WTC11 (cell line): ENCODE measurements at regions not wholly inside any gene's neighbourhood (a gene's known extent, or its start where the extent isn't known, plus 50 kb on each side); places are given as distances from the start of the nearest gene placed in this dataset.

Experiments used
- ATAC-seq: fragments of 200-7000 bp; cut with Tn5 transposase; 2 replicates; pipeline ENCODE4 v1.10.0; 2021; ENCODE audit warnings: mild to moderate bottlenecking, moderate library complexity
- CTCF ChIA-PET: fragments of 300-600 bp; sonication (Branson Sonifier 250); formaldehyde crosslinking; loops from one replicate; lab custom pipeline; 2021; ENCODE audit warnings: antibody characterized with exemption; lab: Charles Lee
- POLR2A ChIA-PET: fragments of 350-600 bp; sonication (Branson Sonifier 250); formaldehyde crosslinking; loops from one replicate; lab custom pipeline; 2021; ENCODE audit warnings: antibody characterized with exemption; lab: Charles Lee
- DNase-seq: peaks from one replicate; pipeline ENCODE4 v3.0.0; 2021; ENCODE audit warnings: low spot score
- H3K27ac Mint-ChIP-seq: 2 replicates; pipeline ENCODE4 v1.8.0; 2021; ENCODE audit warnings: mixed read lengths
- H3K27me3 Mint-ChIP-seq: 2 replicates; pipeline ENCODE4 v1.8.0; 2021; ENCODE audit warnings: low read depth, mild to moderate bottlenecking, moderate library complexity, mixed read lengths
- H3K36me3 Mint-ChIP-seq: 2 replicates; pipeline ENCODE4 v1.8.0; 2021; ENCODE audit warnings: mixed read lengths
- H3K4me1 Mint-ChIP-seq: 2 replicates; pipeline ENCODE4 v1.8.0; 2022; ENCODE audit warnings: mixed read lengths
- H3K4me3 Mint-ChIP-seq: 2 replicates; pipeline ENCODE4 v1.8.0; 2021; ENCODE audit warnings: mild to moderate bottlenecking, moderate library complexity, mixed read lengths
- H3K9me3 Mint-ChIP-seq: 2 replicates; pipeline ENCODE4 v1.8.0; 2021; ENCODE audit warnings: mixed read lengths
- AFF4 ChIP-seq: sonication (generic); formaldehyde crosslinking; IDR thresholded peaks from 2 replicates; pipeline ENCODE4 v1.8.1; 2023; ENCODE audit warnings: mild to moderate bottlenecking, missing genetic modification reagents, borderline replicate concordance
- ARID4B ChIP-seq: sonication (generic); formaldehyde crosslinking; IDR thresholded peaks from 2 replicates; pipeline ENCODE4 v1.8.0; 2023; ENCODE audit warnings: missing genetic modification reagents, mild to moderate bottlenecking, borderline replicate concordance
- ATF6 ChIP-seq: sonication (generic); formaldehyde crosslinking; IDR thresholded peaks from 2 replicates; pipeline ENCODE4 v1.8.1; 2023; ENCODE audit warnings: mild to moderate bottlenecking, missing genetic modification reagents
- CDX4 ChIP-seq: fragments of 250-450 bp; sonication (Bioruptor Pico); IDR thresholded peaks from 2 replicates; pipeline ENCODE4 v1.9.0; 2021; ENCODE audit warnings: moderate library complexity, mild to moderate bottlenecking, inconsistent platforms, borderline replicate concordance
- ETV6 ChIP-seq: sonication (generic); formaldehyde crosslinking; IDR thresholded peaks from 2 replicates; pipeline ENCODE4 v1.8.1; 2022; ENCODE audit warnings: mild to moderate bottlenecking, missing genetic modification reagents
- FOXP4 ChIP-seq: sonication (generic); formaldehyde crosslinking; IDR thresholded peaks from 2 replicates; pipeline ENCODE4 v1.8.0; 2022; ENCODE audit warnings: mild to moderate bottlenecking, missing genetic modification reagents
- MYBL2 ChIP-seq: sonication (generic); formaldehyde crosslinking; IDR thresholded peaks from 2 replicates; pipeline ENCODE4 v1.8.1; 2023; ENCODE audit warnings: mild to moderate bottlenecking, moderate library complexity, missing genetic modification reagents
- NFE2L1 ChIP-seq: sonication (generic); formaldehyde crosslinking; IDR thresholded peaks from 2 replicates; pipeline ENCODE4 v1.8.1; 2023; ENCODE audit warnings: missing genetic modification reagents
- NR3C1 ChIP-seq: sonication (generic); formaldehyde crosslinking; conservative IDR thresholded peaks from 2 replicates; pipeline ENCODE4 v1.8.1; 2023; ENCODE audit warnings: low read depth, mild to moderate bottlenecking, missing genetic modification reagents
- STAT6 ChIP-seq: sonication (generic); formaldehyde crosslinking; conservative IDR thresholded peaks from 2 replicates; pipeline ENCODE4 v1.8.1; 2023; ENCODE audit warnings: mild to moderate bottlenecking, low read depth, missing genetic modification reagents, moderate library complexity
- USF2 ChIP-seq: sonication (generic); formaldehyde crosslinking; IDR thresholded peaks from 2 replicates; pipeline ENCODE4 v1.8.1; 2023; ENCODE audit warnings: mild to moderate bottlenecking, missing genetic modification reagents, moderate library complexity
- ZNF232 ChIP-seq: sonication (generic); formaldehyde crosslinking; IDR thresholded peaks from 2 replicates; pipeline ENCODE4 v1.8.0; 2022; ENCODE audit warnings: mild to moderate bottlenecking, missing genetic modification reagents
- ZNF263 ChIP-seq: sonication (generic); formaldehyde crosslinking; IDR thresholded peaks from 2 replicates; pipeline ENCODE4 v1.8.1; 2022; ENCODE audit warnings: low read depth, mild to moderate bottlenecking, moderate library complexity, missing genetic modification reagents
- ZNF317 ChIP-seq: sonication (generic); formaldehyde crosslinking; IDR thresholded peaks from 2 replicates; pipeline ENCODE4 v1.8.1; 2023; ENCODE audit warnings: low read depth, mild to moderate bottlenecking, moderate library complexity, missing genetic modification reagents, borderline replicate concordance
- ZNF671 ChIP-seq: fragments of 250-450 bp; sonication (Bioruptor Pico); IDR thresholded peaks from 2 replicates; pipeline ENCODE4 v1.8.0; 2021; ENCODE audit warnings: mild to moderate bottlenecking

- no peak for TF ChIP-seq MYBL2
- no peak for TF ChIP-seq ZNF671
- TF ChIP-seq ZNF232 (CRISPR knock-in tag) = no peak
- no peak for TF ChIP-seq ZNF263 (CRISPR knock-in tag)
- no peak for TF ChIP-seq NR3C1 (CRISPR knock-in tag)
- TF ChIP-seq STAT6 (CRISPR knock-in tag) = no peak
- TF ChIP-seq USF2 (CRISPR knock-in tag) = no peak
- TF ChIP-seq ETV6 (CRISPR knock-in tag) = no peak
- no peak for TF ChIP-seq ATF6
- no peak for TF ChIP-seq NFE2L1
- no peak for TF ChIP-seq FOXP4 (CRISPR knock-in tag)
- no peak for TF ChIP-seq ARID4B
- no peak for TF ChIP-seq ZNF317 (CRISPR knock-in tag)
- TF ChIP-seq AFF4 (CRISPR knock-in tag) = no peak
- TF ChIP-seq CDX4 (CRISPR knock-in tag) = no peak
- Mint-ChIP-seq H3K27me3 (no peaks in the 10 kb centered on the region), H3K36me3 (no peaks in the 10 kb centered on the region), H3K9me3 (no peaks in the 10 kb centered on the region), H3K4me1 (no peaks in the 10 kb centered on the region), H3K4me3 (no peak overlapping the region), H3K27ac (no peak overlapping the region)
- ATAC-seq = no peak
- POLR2A ChIA-PET = no interaction called here
- CTCF ChIA-PET = no interaction called here
- DNase-seq = no peak
Observed at GRCh38 chr4:104727643-104728042, 232.9 kb upstream of the CXXC4 start.
